OCI-LY7 (cell line): ENCODE measurements at regions not wholly inside any gene's neighbourhood (a gene's known extent, or its start where the extent isn't known, plus 50 kb on each side); places are given as distances from the start of the nearest gene placed in this dataset.

Experiments
- BruUV-seq: library from RNA; stranded (reverse); fragments of 400-500 nt; replicated peaks from 2 replicates; lab custom pipeline; 2021; lab: Mats Ljungman, UMichigan
- CTCF ChIA-PET: fragments of 300-600 bp; sonication (Branson Sonifier 250); formaldehyde crosslinking; loops from one replicate; lab custom pipeline; 2022; ENCODE audit warnings: antibody characterized with exemption; ENCODE audit not compliant: unreplicated experiment; lab: Charles Lee
- POLR2A ChIA-PET: fragments of 300-600 bp; sonication (Branson Sonifier 250); formaldehyde crosslinking; loops from one replicate; lab custom pipeline; 2022; ENCODE audit warnings: antibody characterized with exemption; lab: Charles Lee
- DNase-seq: peaks from one replicate; pipeline ENCODE4 v3.0.0-alpha.2; 2015; ENCODE audit warnings: low spot score
- H2AFZ ChIP-seq: fragments of 200-600 bp; sonication (generic), shearing (Covaris generic); 2 replicates; pipeline ENCODE4 v1.6.1; 2014; ENCODE audit warnings: mild to moderate bottlenecking, antibody characterized with exemption, low read length, moderate library complexity
- H3K27ac ChIP-seq: fragments of 200-600 bp; sonication (generic); 2 replicates; pipeline ENCODE4 v1.5.1; 2014; ENCODE audit warnings: mixed run types, low read depth, mild to moderate bottlenecking, moderate library complexity, low read length, inconsistent platforms; ENCODE audit not compliant: poor library complexity, severe bottlenecking
- H3K36me3 ChIP-seq: fragments of 200-600 bp; sonication (generic); 2 replicates; pipeline ENCODE4 v1.6.1; 2014; ENCODE audit warnings: mild to moderate bottlenecking, antibody characterized with exemption, low read length, moderate library complexity, mixed read lengths; ENCODE audit not compliant: insufficient read depth
- H3K4me1 ChIP-seq: fragments of 200-600 bp; sonication (generic); 2 replicates; pipeline ENCODE4 v1.5.1; 2014; ENCODE audit warnings: mild to moderate bottlenecking, low read length; ENCODE audit not compliant: insufficient read depth, poor library complexity, severe bottlenecking
- H3K4me2 ChIP-seq: fragments of 200-600 bp; sonication (generic); 2 replicates; pipeline ENCODE4 v1.6.1; 2014; ENCODE audit warnings: mild to moderate bottlenecking, low read length
- H3K4me3 ChIP-seq: fragments of 200-600 bp; sonication (generic); 2 replicates; pipeline ENCODE4 v1.5.1; 2014; ENCODE audit warnings: mild to moderate bottlenecking, low read depth, low read length; ENCODE audit not compliant: poor library complexity, severe bottlenecking
- H3K79me2 ChIP-seq: fragments of 200-600 bp; sonication (generic); 2 replicates; pipeline ENCODE4 v1.6.1; 2016; ENCODE audit warnings: low read depth, mild to moderate bottlenecking, low read length, moderate library complexity, mixed read lengths; ENCODE audit not compliant: insufficient read depth
- H3K9me2 ChIP-seq: fragments of 200-600 bp; sonication (generic); 2 replicates; pipeline ENCODE4 v1.6.1; 2016; ENCODE audit warnings: mild to moderate bottlenecking, low read length, mixed read lengths; ENCODE audit not compliant: insufficient read depth
- H3K9me3 ChIP-seq: fragments of 200-600 bp; sonication (generic); 2 replicates; pipeline ENCODE4 v1.6.1; 2014; ENCODE audit warnings: mild to moderate bottlenecking, mixed run types, low read length, mixed read lengths
- H4K20me1 ChIP-seq: fragments of 200-600 bp; sonication (generic); 2 replicates; pipeline ENCODE4 v1.6.1; 2014; ENCODE audit warnings: mild to moderate bottlenecking, antibody characterized with exemption, low read length, moderate library complexity, mixed read lengths; ENCODE audit not compliant: insufficient read depth
- EZH2phosphoT487 ChIP-seq: fragments of 200-600 bp; sonication (generic); IDR thresholded peaks from 2 replicates; pipeline ENCODE4 v1.6.1; 2018; ENCODE audit warnings: low read depth, borderline replicate concordance, mild to moderate bottlenecking, mixed run types, antibody characterized with exemption, low read length, moderate library complexity, mixed read lengths
- intact Hi-C: fragments of 100-400 bp; cut with micrococcal nuclease; formaldehyde crosslinking; loops from one replicate; pipeline ENCODE4 v1.10.0; 2022; ENCODE audit not compliant: unreplicated experiment
- TF ChIP-seq, protein P1 (sequence below): fragments of 200-600 bp; sonication (generic); conservative IDR thresholded peaks from 2 replicates; pipeline ENCODE4 v1.5.1; 2014; ENCODE audit warnings: mild to moderate bottlenecking, antibody characterized with exemption, low read length, moderate library complexity, mixed read lengths

DNA sequence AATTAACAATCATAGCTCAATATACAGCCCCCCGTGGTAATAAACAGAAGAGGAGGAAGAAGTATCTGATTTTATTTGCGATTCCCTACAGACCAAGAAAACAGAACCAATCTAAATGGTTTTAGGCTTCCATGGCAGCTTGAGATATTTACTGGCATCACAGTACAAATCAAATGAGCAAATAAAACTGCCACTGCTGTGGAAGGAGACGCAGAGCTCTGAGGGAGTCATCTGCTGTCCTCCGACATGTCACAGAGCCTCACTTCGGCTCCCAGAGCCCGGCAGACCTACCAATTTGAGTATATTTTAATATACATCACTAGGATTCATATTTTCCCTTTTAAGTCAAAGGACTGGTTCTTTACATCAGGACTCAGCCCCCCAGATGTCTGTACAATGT, 145.2 kb upstream of the KCNQ5 start:
- BruUV-seq = no TSS peak
- no peak for DNase-seq
- Histone ChIP-seq H4K20me1 (no peaks in the 10 kb centered on the region), H2AFZ (no peak overlapping the region), H3K4me3 (no peak overlapping the region), H3K9me3 (no peaks in the 10 kb centered on the region), H3K4me1 (no peaks in the 10 kb centered on the region), H3K27ac (no peak overlapping the region), H3K9me2 (no peaks in the 10 kb centered on the region), H3K36me3 (no peaks in the 10 kb centered on the region), H3K79me2 (no peaks in the 10 kb centered on the region), H3K4me2 (no peak overlapping the region)
- ChIA-PET CTCF (no interaction called here), POLR2A (no interaction called here)
- intact Hi-C loops = no loop called here
- no peak for TF ChIP-seq EZH2phosphoT487
- TF ChIP-seq, protein P1, sequence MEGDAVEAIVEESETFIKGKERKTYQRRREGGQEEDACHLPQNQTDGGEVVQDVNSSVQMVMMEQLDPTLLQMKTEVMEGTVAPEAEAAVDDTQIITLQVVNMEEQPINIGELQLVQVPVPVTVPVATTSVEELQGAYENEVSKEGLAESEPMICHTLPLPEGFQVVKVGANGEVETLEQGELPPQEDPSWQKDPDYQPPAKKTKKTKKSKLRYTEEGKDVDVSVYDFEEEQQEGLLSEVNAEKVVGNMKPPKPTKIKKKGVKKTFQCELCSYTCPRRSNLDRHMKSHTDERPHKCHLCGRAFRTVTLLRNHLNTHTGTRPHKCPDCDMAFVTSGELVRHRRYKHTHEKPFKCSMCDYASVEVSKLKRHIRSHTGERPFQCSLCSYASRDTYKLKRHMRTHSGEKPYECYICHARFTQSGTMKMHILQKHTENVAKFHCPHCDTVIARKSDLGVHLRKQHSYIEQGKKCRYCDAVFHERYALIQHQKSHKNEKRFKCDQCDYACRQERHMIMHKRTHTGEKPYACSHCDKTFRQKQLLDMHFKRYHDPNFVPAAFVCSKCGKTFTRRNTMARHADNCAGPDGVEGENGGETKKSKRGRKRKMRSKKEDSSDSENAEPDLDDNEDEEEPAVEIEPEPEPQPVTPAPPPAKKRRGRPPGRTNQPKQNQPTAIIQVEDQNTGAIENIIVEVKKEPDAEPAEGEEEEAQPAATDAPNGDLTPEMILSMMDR = no peak

DNA sequence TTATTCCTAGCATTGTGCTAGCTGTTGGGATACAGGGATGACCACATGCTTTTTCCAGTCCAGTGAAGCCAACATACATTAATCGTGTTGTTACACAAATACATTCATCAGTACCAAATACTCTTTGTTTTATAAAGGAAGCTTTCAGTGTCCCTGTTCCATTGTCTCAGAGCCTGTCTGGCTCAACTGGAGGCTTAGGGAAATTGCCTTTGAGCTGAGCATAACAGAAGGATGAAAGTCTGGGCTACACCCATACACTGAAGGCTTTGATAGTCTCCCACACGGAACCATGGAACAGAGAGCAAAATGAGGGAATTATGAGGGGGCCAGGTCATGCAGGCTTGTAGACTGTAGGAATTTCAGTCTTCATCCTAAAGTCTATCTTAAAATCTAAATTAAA, 126.4 kb upstream of the KCNQ5 start:
- no peak overlapping the region for H2AFZ ChIP-seq
- no peaks in the 10 kb centered on the region for H3K36me3 ChIP-seq
- ChIA-PET POLR2A (interaction anchor here (0.7 kb wide), 1 partner anchor 23 kb away, joined by 3 read pairs; no protein-coding TSS in a partner anchor), CTCF (no interaction called here)
- TF ChIP-seq, protein P1 = no peak
- TF ChIP-seq EZH2phosphoT487 = no peak
- H3K4me2 ChIP-seq = no peak overlapping the region
- intact Hi-C loops = no loop called here
- H3K4me1 ChIP-seq = no peaks in the 10 kb centered on the region
- no peaks in the 10 kb centered on the region for H4K20me1 ChIP-seq
- H3K9me3 ChIP-seq = no peaks in the 10 kb centered on the region
- no peak overlapping the region for H3K4me3 ChIP-seq
- H3K79me2 ChIP-seq = no peaks in the 10 kb centered on the region
- H3K27ac ChIP-seq = no peak overlapping the region
- no peak for DNase-seq
- BruUV-seq = no TSS peak
- no peaks in the 10 kb centered on the region for H3K9me2 ChIP-seq

DNA sequence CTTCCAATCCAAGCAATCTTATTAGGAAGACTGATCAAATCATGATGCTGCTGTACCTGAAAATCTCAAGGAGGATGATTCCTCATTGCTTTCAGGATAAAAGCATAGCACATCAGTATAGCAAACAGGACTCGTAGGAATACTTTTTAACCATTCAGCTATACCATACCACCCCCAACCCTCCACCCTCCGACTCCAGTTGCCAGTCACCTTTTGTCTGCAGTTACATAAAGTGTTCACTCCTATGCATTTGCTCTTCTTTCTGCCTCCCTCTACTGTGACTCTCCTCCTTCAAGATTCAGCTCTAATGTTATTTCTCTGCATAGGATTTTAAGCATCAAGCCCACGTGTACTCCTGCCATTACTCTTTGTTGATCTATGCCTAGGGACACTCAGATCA, 124.7 kb upstream of the KCNQ5 start:
- H3K9me2 ChIP-seq = no peaks in the 10 kb centered on the region
- H2AFZ ChIP-seq = no peak overlapping the region
- TF ChIP-seq EZH2phosphoT487 = no peak
- TF ChIP-seq, protein P1 = no peak
- no TSS peak for BruUV-seq
- no peaks in the 10 kb centered on the region for H3K79me2 ChIP-seq
- no peak overlapping the region for H3K27ac ChIP-seq
- no peaks in the 10 kb centered on the region for H3K4me1 ChIP-seq
- H4K20me1 ChIP-seq = no peaks in the 10 kb centered on the region
- H3K4me2 ChIP-seq = no peak overlapping the region
- H3K36me3 ChIP-seq = no peaks in the 10 kb centered on the region
- no peaks in the 10 kb centered on the region for H3K9me3 ChIP-seq
- POLR2A ChIA-PET = no interaction called here
- DNase-seq = no peak
- H3K4me3 ChIP-seq = no peak overlapping the region
- CTCF ChIA-PET = no interaction called here
- intact Hi-C loops = no loop called here
